Sigmoid colon (tissue), 4 donors: ENCODE measurements at regions not wholly inside any gene's neighbourhood (a gene's known extent, or its start where the extent isn't known, plus 50 kb on each side); places are given as distances from the start of the nearest gene placed in this dataset.

Source experiments
- POLR2A ChIP-seq, 2 donors: fragments of 450-650 bp; IDR thresholded peaks; one replicate each; pipeline ENCODE4 v1.6.1; 2016; ENCODE audit warnings: antibody characterized with exemption in 2 of 2, mild to moderate bottlenecking in 2 of 2, moderate library complexity in 2 of 2
- POLR2AphosphoS5 ChIP-seq, 4 donors: sonication (generic); formaldehyde crosslinking; IDR thresholded peaks; one replicate each; pipeline ENCODE4 v1.6.1; 2017; ENCODE audit warnings: antibody characterized with exemption in 4 of 4
- TF ChIP-seq, protein P1 (sequence below), 4 experiments: fragments of 450-650 bp in 3 of 4; fragments of 200-600 bp in 1 of 4; IDR thresholded peaks; one replicate each; pipeline ENCODE4 v1.5.1; 2016 to 2019; ENCODE audit warnings: antibody characterized with exemption in 4 of 4, mild to moderate bottlenecking in 3 of 4, moderate library complexity in 2 of 4

DNA sequence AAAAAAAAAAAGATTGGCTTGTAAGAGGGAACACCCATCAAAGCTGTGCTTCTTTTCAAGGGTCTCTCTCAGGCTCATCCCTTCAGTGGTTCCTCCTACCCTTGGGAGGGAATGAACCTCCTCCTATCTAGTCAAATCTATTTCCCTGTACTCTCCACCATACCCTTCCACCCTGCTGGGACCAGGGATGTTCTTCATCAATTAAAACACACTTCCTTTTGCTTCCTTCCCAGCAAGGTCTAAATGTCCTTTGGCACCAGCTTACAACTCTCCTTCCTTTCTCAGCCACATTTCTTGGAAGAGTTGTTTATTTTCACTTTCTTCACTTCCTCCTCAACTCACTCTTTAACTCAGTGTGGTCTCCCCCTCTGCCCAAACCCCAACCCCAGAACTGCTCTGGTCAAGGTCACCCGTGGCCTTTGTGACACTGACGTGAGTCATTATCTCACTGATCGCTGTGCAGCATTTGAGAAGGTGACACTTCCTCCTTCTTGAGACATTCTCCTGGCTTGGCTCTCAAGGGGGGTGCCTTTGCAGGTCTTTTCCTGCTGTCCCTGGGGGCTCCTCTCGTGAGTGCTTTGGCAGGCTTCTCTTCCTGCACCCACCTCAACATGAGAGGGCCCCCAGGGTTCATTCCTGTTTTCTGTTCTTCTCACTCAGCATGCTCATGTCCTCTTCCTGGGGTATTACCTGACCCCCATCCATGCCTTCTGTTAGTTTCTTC is 210.5 kb upstream of the TLE3 start:
- TF ChIP-seq, protein P1, sequence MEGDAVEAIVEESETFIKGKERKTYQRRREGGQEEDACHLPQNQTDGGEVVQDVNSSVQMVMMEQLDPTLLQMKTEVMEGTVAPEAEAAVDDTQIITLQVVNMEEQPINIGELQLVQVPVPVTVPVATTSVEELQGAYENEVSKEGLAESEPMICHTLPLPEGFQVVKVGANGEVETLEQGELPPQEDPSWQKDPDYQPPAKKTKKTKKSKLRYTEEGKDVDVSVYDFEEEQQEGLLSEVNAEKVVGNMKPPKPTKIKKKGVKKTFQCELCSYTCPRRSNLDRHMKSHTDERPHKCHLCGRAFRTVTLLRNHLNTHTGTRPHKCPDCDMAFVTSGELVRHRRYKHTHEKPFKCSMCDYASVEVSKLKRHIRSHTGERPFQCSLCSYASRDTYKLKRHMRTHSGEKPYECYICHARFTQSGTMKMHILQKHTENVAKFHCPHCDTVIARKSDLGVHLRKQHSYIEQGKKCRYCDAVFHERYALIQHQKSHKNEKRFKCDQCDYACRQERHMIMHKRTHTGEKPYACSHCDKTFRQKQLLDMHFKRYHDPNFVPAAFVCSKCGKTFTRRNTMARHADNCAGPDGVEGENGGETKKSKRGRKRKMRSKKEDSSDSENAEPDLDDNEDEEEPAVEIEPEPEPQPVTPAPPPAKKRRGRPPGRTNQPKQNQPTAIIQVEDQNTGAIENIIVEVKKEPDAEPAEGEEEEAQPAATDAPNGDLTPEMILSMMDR (IDR thresholded peaks at IDR 0.05) = no peak
- TF ChIP-seq POLR2A (IDR thresholded peaks at IDR 0.05) = no peak
- TF ChIP-seq POLR2AphosphoS5 (IDR thresholded peaks at IDR 0.05) = no peak
